GM19397 (cell line): ENCODE measurements at regions not wholly inside any gene's neighbourhood (a gene's known extent, or its start where the extent isn't known, plus 50 kb on each side); places are given as distances from the start of the nearest gene placed in this dataset.
"Not testable (repeated sequence)": the region's sequence is repeated elsewhere in the genome, so short reads cannot be mapped to it uniquely, and the experiment has no call there.

Experiments
- ATAC-seq: cut with Tn5 transposase; IDR thresholded peaks from one replicate; pipeline ENCODE4 v1.9.1; 2021; ENCODE audit warnings: mild to moderate bottlenecking, moderate library complexity; ENCODE audit not compliant: unreplicated experiment

- ATAC-seq: no peak
Observed at GRCh38 chr4:170736710-170737109, 647.0 kb upstream of the AADAT start.

GRCh38 chr4:170729897-170730296 is 640.1 kb upstream of the AADAT start:
- no peak for ATAC-seq

- no peak for ATAC-seq
Observed at GRCh38 chr4:170729236-170729635, 639.5 kb upstream of the AADAT start.

GRCh38 chr4:170724191-170724590 is 634.4 kb upstream of the AADAT start:
- no peak for ATAC-seq

- no peak for ATAC-seq
Observed at GRCh38 chr4:170723171-170723570, 633.4 kb upstream of the AADAT start.

GRCh38 chr4:170721812-170722373 is 632.1 kb upstream of the AADAT start:
- ATAC-seq: no peak

GRCh38 chr4:170716868-170717267 is 627.1 kb upstream of the AADAT start:
- no peak for ATAC-seq

GRCh38 chr4:170705907-170706306 is 616.2 kb upstream of the AADAT start:
- no peak for ATAC-seq

- ATAC-seq: no peak
Observed at GRCh38 chr4:170700064-170700463, 610.3 kb upstream of the AADAT start.

GRCh38 chr4:170698334-170698733 is 608.6 kb upstream of the AADAT start:
- ATAC-seq: peak; percentile 58

GRCh38 chr4:170697845-170698244 is 608.1 kb upstream of the AADAT start:
- peak; percentile 47 for ATAC-seq

GRCh38 chr4:170697045-170697444 is 607.3 kb upstream of the AADAT start:
- ATAC-seq: no peak

- ATAC-seq: no peak
Observed at GRCh38 chr4:170691168-170691567, 601.4 kb upstream of the AADAT start.

- ATAC-seq: no peak
Observed at GRCh38 chr4:170687751-170688150, 598.0 kb upstream of the AADAT start.

- ATAC-seq: not testable (repeated sequence)
Observed at GRCh38 chr4:170685701-170686100, 595.9 kb upstream of the AADAT start.

GRCh38 chr4:170682558-170683294 is 593.0 kb upstream of the AADAT start:
- ATAC-seq: no peak

- not testable (repeated sequence) for ATAC-seq
Observed at GRCh38 chr4:170682087-170682486, 592.3 kb upstream of the AADAT start.

GRCh38 chr4:170675568-170676262 is 586.0 kb upstream of the AADAT start:
- peak; percentile 53 for ATAC-seq

GRCh38 chr4:170674176-170674575 is 584.4 kb upstream of the AADAT start:
- no peak for ATAC-seq

- ATAC-seq: no peak
Observed at GRCh38 chr4:170672381-170672965, 582.7 kb upstream of the AADAT start.

- no peak for ATAC-seq
Observed at GRCh38 chr4:170671171-170671570, 581.4 kb upstream of the AADAT start.

GRCh38 chr4:170667814-170668213 is 578.1 kb upstream of the AADAT start:
- no peak for ATAC-seq
